Ovary (tissue), 3 donors: ENCODE measurements at regions not wholly inside any gene's neighbourhood (a gene's known extent, or its start where the extent isn't known, plus 50 kb on each side); places are given as distances from the start of the nearest gene placed in this dataset.

Experiments used
- CTCF ChIP-seq, 3 donors: fragments of 450-650 bp in 2 of 3; fragments of 200-600 bp in 1 of 3; IDR thresholded peaks; one replicate each; pipeline versions ENCODE4 v1.5.1 to v1.8.0; 2016 to 2022; ENCODE audit warnings: antibody characterized with exemption in 3 of 3, mild to moderate bottlenecking in 1 of 3
- EP300 ChIP-seq: sonication (generic); formaldehyde crosslinking; IDR thresholded peaks from one replicate; pipeline ENCODE4 v1.6.1; 2017; ENCODE audit warnings: antibody characterized with exemption
- POLR2A ChIP-seq: fragments of 450-650 bp; IDR thresholded peaks from one replicate; pipeline ENCODE4 v1.6.1; 2017; ENCODE audit warnings: antibody characterized with exemption, mild to moderate bottlenecking, moderate library complexity
- donor health status: DM: no; HTN: no; CAD: no.

GRCh38 chr9:135006911-135007570 is 80.4 kb upstream of the OLFM1 start:
- no peak for TF ChIP-seq CTCF (IDR thresholded peaks at IDR 0.05)
- no peak for TF ChIP-seq EP300
- TF ChIP-seq POLR2A, result no peak
